ENCODE measurements at regions not wholly inside any gene's neighbourhood (a gene's known extent, or its start where the extent isn't known, plus 50 kb on each side); places are given as distances from the start of the nearest gene placed in this dataset.

- TF ChIP-seq CTCF (optimal IDR thresholded peaks at IDR 0.05 in 1 of 3, IDR thresholded peaks at IDR 0.05 in 1 of 3, conservative IDR thresholded peaks at IDR 0.05 in 1 of 3; ENCODE audit: extremely low read depth in 1 of 3, insufficient read depth in 2 of 3, low read length in 3 of 3), result no peak
- no peak for TF ChIP-seq EZH2 (IDR thresholded peaks at IDR 0.05; ENCODE audit: low read length)
Observed at GRCh38 chr16:52786091-52786490, 239.1 kb upstream of the TOX3 start.

Data from keratinocyte (primary cell).